Cardiac fibroblast (primary cell): ENCODE measurements at regions not wholly inside any gene's neighbourhood (a gene's known extent, or its start where the extent isn't known, plus 50 kb on each side); places are given as distances from the start of the nearest gene placed in this dataset.

ENCODE experiments used
- DNase-seq, 2 donors: peaks; one replicate each; pipeline versions ENCODE4 v3.0.0 to v3.0.0-alpha.2; 2010; ENCODE audit warnings: low read depth in 2 of 2
- H3K4me3 ChIP-seq, 2 donors: replicated peaks in 1 of 2; 1 replicate in 1 of 2; 2 replicates in 1 of 2; pipeline ENCODE4 v1.5.1; 2011; ENCODE audit warnings: low read depth in 2 of 2, low read length in 2 of 2, mild to moderate bottlenecking in 2 of 2, moderate library complexity in 1 of 2
- TF ChIP-seq, protein P1 (sequence below): IDR thresholded peaks from one replicate; pipeline ENCODE4 v1.5.1; 2011; ENCODE audit warnings: low read depth, mild to moderate bottlenecking, low read length, inconsistent platforms

- no peak overlapping the region for H3K4me3 ChIP-seq
- no peak for DNase-seq
- TF ChIP-seq, protein P1, sequence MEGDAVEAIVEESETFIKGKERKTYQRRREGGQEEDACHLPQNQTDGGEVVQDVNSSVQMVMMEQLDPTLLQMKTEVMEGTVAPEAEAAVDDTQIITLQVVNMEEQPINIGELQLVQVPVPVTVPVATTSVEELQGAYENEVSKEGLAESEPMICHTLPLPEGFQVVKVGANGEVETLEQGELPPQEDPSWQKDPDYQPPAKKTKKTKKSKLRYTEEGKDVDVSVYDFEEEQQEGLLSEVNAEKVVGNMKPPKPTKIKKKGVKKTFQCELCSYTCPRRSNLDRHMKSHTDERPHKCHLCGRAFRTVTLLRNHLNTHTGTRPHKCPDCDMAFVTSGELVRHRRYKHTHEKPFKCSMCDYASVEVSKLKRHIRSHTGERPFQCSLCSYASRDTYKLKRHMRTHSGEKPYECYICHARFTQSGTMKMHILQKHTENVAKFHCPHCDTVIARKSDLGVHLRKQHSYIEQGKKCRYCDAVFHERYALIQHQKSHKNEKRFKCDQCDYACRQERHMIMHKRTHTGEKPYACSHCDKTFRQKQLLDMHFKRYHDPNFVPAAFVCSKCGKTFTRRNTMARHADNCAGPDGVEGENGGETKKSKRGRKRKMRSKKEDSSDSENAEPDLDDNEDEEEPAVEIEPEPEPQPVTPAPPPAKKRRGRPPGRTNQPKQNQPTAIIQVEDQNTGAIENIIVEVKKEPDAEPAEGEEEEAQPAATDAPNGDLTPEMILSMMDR, result no peak
Measured at GRCh38 chr14:81681541-81681940, 147.9 kb upstream of the SEL1L start.

GRCh38 chr14:81682134-81682533 is 148.5 kb upstream of the SEL1L start:
- DNase-seq, result no peak
- H3K4me3 ChIP-seq, result no peak overlapping the region
- TF ChIP-seq, protein P1, result no peak

- TF ChIP-seq, protein P1, result no peak
- DNase-seq, result no peak
- H3K4me3 ChIP-seq, result no peak overlapping the region
Measured at GRCh38 chr14:81682701-81683100, 149.0 kb upstream of the SEL1L start.

- DNase-seq, result no peak
- TF ChIP-seq, protein P1, result no peak
- H3K4me3 ChIP-seq, result no peak overlapping the region
Measured at GRCh38 chr14:81684696-81685095, 151.0 kb upstream of the SEL1L start.

DNA sequence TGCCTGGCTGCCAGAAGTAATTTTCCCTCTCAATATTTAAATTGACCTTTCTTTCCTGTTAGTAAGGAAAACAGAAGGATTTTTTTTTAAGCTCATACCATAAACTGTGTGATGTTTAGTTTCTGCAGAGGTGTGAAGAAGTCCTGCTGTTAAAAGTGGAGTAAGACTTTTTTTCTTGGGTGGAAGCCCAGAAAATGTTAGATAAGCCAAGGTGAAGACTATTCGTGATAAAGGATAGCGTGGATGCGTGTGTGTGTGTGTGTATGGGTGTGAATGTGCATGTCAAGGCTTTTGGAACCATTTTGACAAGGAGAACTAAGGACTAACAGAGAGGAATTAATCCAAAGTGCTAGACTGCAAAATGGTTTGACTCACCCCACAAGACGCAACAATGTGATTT is 152.9 kb upstream of the SEL1L start:
- no peak for DNase-seq
- no peak overlapping the region for H3K4me3 ChIP-seq
- TF ChIP-seq, protein P1, result no peak

GRCh38 chr14:81691931-81692330 is 158.3 kb upstream of the SEL1L start:
- DNase-seq, result no peak
- TF ChIP-seq, protein P1, result no peak
- H3K4me3 ChIP-seq, result no peak overlapping the region

GRCh38 chr14:81694419-81694818 is 160.8 kb upstream of the SEL1L start:
- TF ChIP-seq, protein P1, result no peak
- DNase-seq, result no peak
- H3K4me3 ChIP-seq, result no peak overlapping the region
